Lung (tissue), 11 donors: ENCODE measurements at regions not wholly inside any gene's neighbourhood (a gene's known extent, or its start where the extent isn't known, plus 50 kb on each side); places are given as distances from the start of the nearest gene placed in this dataset.

Experiments
- ATAC-seq: fragments of 200-7000 bp; cut with Tn5 transposase; one replicate; pipeline ENCODE4 v1.9.1; 2020; ENCODE audit warnings: moderate number of reproducible peaks; ENCODE audit not compliant: insufficient read depth, low FRiP score
- DNase-seq, 3 donors: peaks; one replicate each; pipeline ENCODE4 v3.0.0-alpha.2; 2013 to 2017
- H3K27ac ChIP-seq, 2 donors: one replicate each; pipeline ENCODE4 v1.5.1; 2013; ENCODE audit warnings: mild to moderate bottlenecking in 2 of 2, moderate library complexity in 2 of 2, control low read depth in 1 of 2, inconsistent platforms in 1 of 2, low read depth in 1 of 2, low read length in 1 of 2
- H3K27me3 ChIP-seq, 3 donors: one replicate each; pipeline ENCODE4 v1.5.1; 2013; ENCODE audit warnings: low read length in 2 of 3; ENCODE audit not compliant: control insufficient read depth in 3 of 3, insufficient read depth in 3 of 3
- H3K36me3 ChIP-seq, 4 donors: one replicate each; pipeline ENCODE4 v1.5.1; 2013; ENCODE audit warnings: low read length in 4 of 4, mild to moderate bottlenecking in 1 of 4, moderate library complexity in 1 of 4; ENCODE audit not compliant: control insufficient read depth in 4 of 4, insufficient read depth in 4 of 4
- H3K4me1 ChIP-seq, 5 donors: one replicate each; pipeline ENCODE4 v1.5.1; 2013; ENCODE audit warnings: low read length in 5 of 5, mild to moderate bottlenecking in 2 of 5, moderate library complexity in 1 of 5; ENCODE audit not compliant: control insufficient read depth in 5 of 5, insufficient read depth in 5 of 5
- H3K4me3 ChIP-seq: one replicate; pipeline ENCODE4 v1.5.1; 2013; ENCODE audit warnings: mild to moderate bottlenecking, control low read depth, moderate library complexity
- H3K9ac ChIP-seq, 2 donors: one replicate each; pipeline ENCODE4 v1.5.1; 2013; ENCODE audit warnings: low read length in 2 of 2, control low read depth in 1 of 2; ENCODE audit not compliant: insufficient read depth in 1 of 2
- H3K9me3 ChIP-seq, 4 donors: one replicate each; pipeline ENCODE4 v1.5.1; 2013; ENCODE audit warnings: low read length in 3 of 4, mild to moderate bottlenecking in 1 of 4, moderate library complexity in 1 of 4; ENCODE audit not compliant: control insufficient read depth in 4 of 4, insufficient read depth in 3 of 4
- WGBS, 2 donors: extraction: QIAGEN DNeasy Blood & Tissue Kit; methylation state at CpG; one replicate each; pipeline ENCODE4 v1.1.7; 2013; 5-methylcytosine and 5-hydroxymethylcytosine counted together
- TF ChIP-seq, protein P1 (sequence below): IDR thresholded peaks from 2 replicates; pipeline ENCODE4 v1.5.1; 2012; ENCODE audit warnings: mild to moderate bottlenecking; ENCODE audit errors: control extremely low read depth, extremely low read depth
- donor health status: control.
- donor health status: control.
- donor health status: Bipolar disorder and iron deficiency.
- donor health status: healthy.
- donor health status: DM: yes; HTN: yes; CAD: no.

DNA sequence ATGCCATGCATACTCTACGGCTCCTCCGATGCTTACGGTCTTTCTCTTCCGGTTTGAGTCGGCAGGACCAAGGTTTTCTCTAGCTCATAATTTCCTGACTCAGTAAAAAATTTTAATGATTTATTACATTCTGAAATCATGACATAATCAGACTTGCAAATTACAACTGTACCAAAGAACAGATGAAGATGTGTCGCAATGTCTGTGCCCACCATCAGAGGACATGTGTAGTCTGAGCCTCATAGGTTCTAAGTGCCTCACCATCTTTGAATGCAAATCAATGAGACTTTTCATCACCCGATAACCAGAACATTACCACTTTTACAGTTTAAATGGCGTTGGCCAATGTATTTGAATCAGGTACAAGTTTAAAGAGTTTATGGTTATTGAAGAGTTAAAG, 213.1 kb downstream of the NHLRC3 start:
- no peaks in the 10 kb centered on the region for H3K9me3 ChIP-seq
- H3K9ac ChIP-seq: no peak overlapping the region
- TF ChIP-seq, protein P1, sequence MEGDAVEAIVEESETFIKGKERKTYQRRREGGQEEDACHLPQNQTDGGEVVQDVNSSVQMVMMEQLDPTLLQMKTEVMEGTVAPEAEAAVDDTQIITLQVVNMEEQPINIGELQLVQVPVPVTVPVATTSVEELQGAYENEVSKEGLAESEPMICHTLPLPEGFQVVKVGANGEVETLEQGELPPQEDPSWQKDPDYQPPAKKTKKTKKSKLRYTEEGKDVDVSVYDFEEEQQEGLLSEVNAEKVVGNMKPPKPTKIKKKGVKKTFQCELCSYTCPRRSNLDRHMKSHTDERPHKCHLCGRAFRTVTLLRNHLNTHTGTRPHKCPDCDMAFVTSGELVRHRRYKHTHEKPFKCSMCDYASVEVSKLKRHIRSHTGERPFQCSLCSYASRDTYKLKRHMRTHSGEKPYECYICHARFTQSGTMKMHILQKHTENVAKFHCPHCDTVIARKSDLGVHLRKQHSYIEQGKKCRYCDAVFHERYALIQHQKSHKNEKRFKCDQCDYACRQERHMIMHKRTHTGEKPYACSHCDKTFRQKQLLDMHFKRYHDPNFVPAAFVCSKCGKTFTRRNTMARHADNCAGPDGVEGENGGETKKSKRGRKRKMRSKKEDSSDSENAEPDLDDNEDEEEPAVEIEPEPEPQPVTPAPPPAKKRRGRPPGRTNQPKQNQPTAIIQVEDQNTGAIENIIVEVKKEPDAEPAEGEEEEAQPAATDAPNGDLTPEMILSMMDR: no peak
- WGBS, 2 donors: 96 to 97% methylated on average over 8 of the region's 8 CpGs
- ATAC-seq: no peak
- H3K4me3 ChIP-seq: no peak overlapping the region
- no peak overlapping the region for H3K27ac ChIP-seq
- H3K36me3 ChIP-seq: no peaks in the 10 kb centered on the region
- DNase-seq: no peak
- peaks cover 0 to 21% (median 12%) of the 10 kb centered on the region in 5 donors for H3K4me1 ChIP-seq
- no peaks in the 10 kb centered on the region for H3K27me3 ChIP-seq

DNA sequence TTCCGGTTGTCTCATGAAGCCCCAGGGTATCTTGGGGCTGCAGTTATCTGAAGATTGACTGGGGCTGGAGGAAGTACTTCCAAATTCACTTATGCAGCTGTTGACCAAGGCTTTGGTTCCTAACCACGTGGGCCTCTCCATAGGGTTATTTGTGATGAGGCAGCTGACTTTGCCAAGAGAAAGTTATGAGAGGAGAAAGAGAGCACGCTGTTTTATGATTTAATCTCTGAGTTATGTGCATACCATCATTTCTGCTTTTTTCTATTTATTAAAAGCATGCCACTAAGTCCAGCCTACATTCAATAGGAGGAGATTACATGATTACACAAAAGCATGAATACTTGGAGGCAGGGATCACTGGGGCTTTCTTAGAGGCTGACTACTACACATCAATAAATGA, 215.5 kb downstream of the NHLRC3 start:
- no peak for ATAC-seq
- no peaks in the 10 kb centered on the region for H3K9me3 ChIP-seq
- 50 to 61% methylated on average over 3 of the region's 3 CpGs for WGBS, 2 donors
- H3K4me1 ChIP-seq: peaks cover 0 to 29% (median 21%) of the 10 kb centered on the region in 5 donors
- H3K36me3 ChIP-seq: no peaks in the 10 kb centered on the region
- TF ChIP-seq, protein P1: no peak
- peak overlapping the region in 1 of 2 donors; percentile 30 for H3K27ac ChIP-seq
- DNase-seq: peak in 2 of 3 donors; percentile 61 to 73
- no peaks in the 10 kb centered on the region for H3K27me3 ChIP-seq
- no peak overlapping the region for H3K4me3 ChIP-seq
- H3K9ac ChIP-seq: no peak overlapping the region

DNA sequence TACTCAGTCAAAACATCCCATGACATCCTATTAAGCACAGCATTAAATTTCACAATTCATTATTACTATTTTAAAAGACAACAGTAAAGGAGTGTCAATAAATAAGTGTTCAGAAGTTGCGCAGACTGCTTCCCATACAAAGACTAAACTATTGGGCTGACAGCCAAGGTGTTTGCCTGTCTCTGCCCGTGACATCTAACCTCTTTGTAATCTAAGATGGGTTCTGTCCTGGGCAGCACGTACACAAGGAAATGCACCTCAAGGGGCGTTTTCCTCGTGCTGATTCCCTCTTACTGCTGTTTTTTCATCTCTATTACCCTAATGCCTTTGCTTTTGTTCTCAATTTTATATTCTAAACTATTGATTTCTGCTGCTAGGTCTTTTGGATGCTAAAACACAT, 216.3 kb downstream of the NHLRC3 start:
- TF ChIP-seq, protein P1: no peak
- WGBS, 2 donors: 51 to 59% methylated on average over 5 of the region's 5 CpGs

DNA sequence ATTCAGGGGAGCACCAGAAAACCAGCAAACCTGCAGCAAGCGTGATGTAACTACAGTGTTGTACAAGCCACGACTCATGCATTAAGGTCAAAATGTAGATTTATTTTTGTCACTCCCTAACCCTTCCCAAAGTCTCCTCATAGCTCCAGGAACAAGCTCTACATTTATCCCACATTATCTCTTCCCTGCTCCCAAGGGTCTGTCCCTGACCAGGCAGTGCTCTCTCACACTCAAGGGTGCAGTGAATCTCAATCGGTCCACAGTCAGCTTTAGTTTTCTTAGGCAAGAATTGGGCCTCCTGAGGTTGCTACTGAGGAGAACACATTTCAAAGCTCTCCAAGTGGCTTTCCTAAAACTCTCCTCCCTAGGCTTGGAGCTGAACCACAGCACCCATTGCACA, 219.4 kb downstream of the NHLRC3 start:
- 92 to 95% methylated on average over 3 of the region's 3 CpGs for WGBS, 2 donors
- no peak for ATAC-seq
- Histone ChIP-seq H3K27me3 (no peaks in the 10 kb centered on the region), H3K4me1 (peaks cover 4 to 54% (median 31%) of the 10 kb centered on the region in 5 donors), H3K4me3 (no peak overlapping the region), H3K9ac (no peak overlapping the region), H3K36me3 (no peaks in the 10 kb centered on the region), H3K27ac (peak overlapping the region in 1 of 2 donors; percentile 57), H3K9me3 (no peaks in the 10 kb centered on the region)
- TF ChIP-seq, protein P1: no peak
- DNase-seq: peak in 1 of 3 donors; percentile 23

More for the DNA sequence above, 216.3 kb downstream of the NHLRC3 start:
- no peak overlapping the region for H3K9ac ChIP-seq
- no peaks in the 10 kb centered on the region for H3K27me3 ChIP-seq
- DNase-seq (peak in 2 of 3 donors; percentile 35 to 60), ATAC-seq (no peak)
- no peak overlapping the region for H3K27ac ChIP-seq
- no peaks in the 10 kb centered on the region for H3K9me3 ChIP-seq
- no peaks in the 10 kb centered on the region for H3K36me3 ChIP-seq
- no peak overlapping the region for H3K4me3 ChIP-seq
- peaks cover 2 to 35% (median 26%) of the 10 kb centered on the region in 5 donors for H3K4me1 ChIP-seq
